Trophoblast cell (in vitro differentiated cells and primary cell): ENCODE measurements at regions not wholly inside any gene's neighbourhood (a gene's known extent, or its start where the extent isn't known, plus 50 kb on each side); places are given as distances from the start of the nearest gene placed in this dataset.

Experiments
- DNase-seq, 2 donors: peaks; one replicate each; pipeline ENCODE4 v3.0.0-alpha.2; 2016
- H2AFZ ChIP-seq: 2 replicates; pipeline ENCODE4 v1.6.1; 2013; ENCODE audit warnings: low read length, moderate library complexity, mild to moderate bottlenecking; ENCODE audit not compliant: insufficient read depth, poor library complexity
- H2AK5ac ChIP-seq: 2 replicates; pipeline ENCODE4 v1.6.1; 2013; ENCODE audit warnings: mild to moderate bottlenecking, low read length
- H2BK120ac ChIP-seq: 2 replicates; pipeline ENCODE4 v1.6.1; 2013; ENCODE audit warnings: low read length, mild to moderate bottlenecking, moderate library complexity; ENCODE audit not compliant: insufficient read depth, poor library complexity
- H2BK12ac ChIP-seq: 2 replicates; pipeline ENCODE4 v1.6.1; 2013; ENCODE audit warnings: mild to moderate bottlenecking, low read length, moderate library complexity
- H2BK5ac ChIP-seq: 2 replicates; pipeline ENCODE4 v1.6.1; 2013; ENCODE audit warnings: low read length, low read depth, moderate library complexity, mild to moderate bottlenecking; ENCODE audit not compliant: poor library complexity
- H3K14ac ChIP-seq: 2 replicates; pipeline ENCODE4 v1.6.1; 2013; ENCODE audit warnings: mild to moderate bottlenecking, low read length
- H3K18ac ChIP-seq: 2 replicates; pipeline ENCODE4 v1.6.1; 2013; ENCODE audit warnings: mild to moderate bottlenecking, low read length
- H3K23ac ChIP-seq: 2 replicates; pipeline ENCODE4 v1.6.1; 2013; ENCODE audit warnings: low read length
- H3K27ac ChIP-seq: 2 replicates; pipeline ENCODE4 v1.5.1; 2013; ENCODE audit warnings: low read depth, mild to moderate bottlenecking, inconsistent platforms, low read length, moderate library complexity
- H3K27me3 ChIP-seq: 2 replicates; pipeline ENCODE4 v1.6.1; 2013; ENCODE audit warnings: inconsistent platforms, mild to moderate bottlenecking, low read length, moderate library complexity; ENCODE audit not compliant: insufficient read depth
- H3K36me3 ChIP-seq, 2 experiments: 1 replicate in 1 of 2; 2 replicates in 1 of 2; pipeline ENCODE4 v1.6.1; 2013; ENCODE audit warnings: low read length in 2 of 2, mild to moderate bottlenecking in 2 of 2, moderate library complexity in 1 of 2; ENCODE audit not compliant: insufficient read depth in 2 of 2, control insufficient read depth in 1 of 2
- H3K4ac ChIP-seq: 2 replicates; pipeline ENCODE4 v1.6.1; 2013; ENCODE audit warnings: low read depth, mild to moderate bottlenecking, low read length, moderate library complexity
- H3K4me1 ChIP-seq, 2 experiments: 1 replicate in 1 of 2; 2 replicates in 1 of 2; pipeline ENCODE4 v1.6.1; 2013; ENCODE audit warnings: low read length in 2 of 2, mild to moderate bottlenecking in 2 of 2, moderate library complexity in 1 of 2; ENCODE audit not compliant: insufficient read depth in 2 of 2, control insufficient read depth in 1 of 2
- H3K4me2 ChIP-seq: 2 replicates; pipeline ENCODE4 v1.6.1; 2013; ENCODE audit warnings: inconsistent platforms, mild to moderate bottlenecking, low read length, moderate library complexity
- H3K4me3 ChIP-seq: 2 replicates; pipeline ENCODE4 v1.5.1; 2013; ENCODE audit warnings: mild to moderate bottlenecking, low read depth, low read length, inconsistent platforms
- H3K79me1 ChIP-seq: one replicate; pipeline ENCODE4 v1.6.1; 2013; ENCODE audit warnings: low read length
- H3K79me2 ChIP-seq: 2 replicates; pipeline ENCODE4 v1.6.1; 2013; ENCODE audit warnings: low read length, mild to moderate bottlenecking; ENCODE audit not compliant: control insufficient read depth, insufficient read depth, poor library complexity
- H3K9ac ChIP-seq: 2 replicates; pipeline ENCODE4 v1.6.1; 2013; ENCODE audit warnings: mild to moderate bottlenecking, low read length
- H3K9me3 ChIP-seq: 2 replicates; pipeline ENCODE4 v1.6.1; 2013; ENCODE audit warnings: low read depth, mild to moderate bottlenecking, control low read depth, inconsistent platforms, low read length; ENCODE audit not compliant: insufficient read depth
- H4K12ac ChIP-seq: 2 replicates; pipeline ENCODE4 v1.6.1; 2013; ENCODE audit warnings: low read depth, mild to moderate bottlenecking, low read length, moderate library complexity
- H4K8ac ChIP-seq: 2 replicates; pipeline ENCODE4 v1.6.1; 2013; ENCODE audit warnings: low read depth, mild to moderate bottlenecking, low read length, moderate library complexity
- H4K91ac ChIP-seq: one replicate; pipeline ENCODE4 v1.6.1; 2013; ENCODE audit warnings: low read depth, mild to moderate bottlenecking, low read length, moderate library complexity
- WGBS: extraction: QIAGEN DNeasy Blood & Tissue Kit; methylation state at CpG from one replicate; pipeline ENCODE4 v1.1.7; 2013; ENCODE audit warnings: missing lambda C conversion rate; ENCODE audit not compliant: insufficient read length, insufficient coverage; ENCODE audit errors: extremely low coverage; 5-methylcytosine and 5-hydroxymethylcytosine counted together

- no peak for DNase-seq
- Histone ChIP-seq H3K4me3 (no peak overlapping the region), H3K27ac (no peak overlapping the region), H4K8ac (no peak overlapping the region), H3K4me1 (no peaks in the 10 kb centered on the region), H4K91ac (no peak overlapping the region), H2BK12ac (no peak overlapping the region), H2AFZ (no peak overlapping the region), H3K27me3 (no peaks in the 10 kb centered on the region), H3K14ac (no peak overlapping the region), H3K4me2 (no peak overlapping the region), H2BK5ac (no peak overlapping the region), H3K79me1 (no peaks in the 10 kb centered on the region), H3K79me2 (no peaks in the 10 kb centered on the region), H3K23ac (peak overlapping the region; percentile 58), H3K9ac (no peak overlapping the region), H2AK5ac (no peak overlapping the region), H3K36me3 (no peaks in the 10 kb centered on the region), H2BK120ac (no peak overlapping the region), H3K18ac (no peak overlapping the region), H3K4ac (no peak overlapping the region), H3K9me3 (peaks cover 1% of the 10 kb centered on the region), H4K12ac (no peak overlapping the region)
- no CpG with 5 or more reads among the region's 3 CpGs for WGBS
These were observed 87.1 kb downstream of the CHST1 start for GRCh38 chr11:45578316-45578715.

GRCh38 chr11:45577752-45578151 is 87.7 kb downstream of the CHST1 start:
- no peaks in the 10 kb centered on the region for H3K36me3 ChIP-seq
- H4K12ac ChIP-seq, result no peak overlapping the region
- no peak overlapping the region for H3K23ac ChIP-seq
- H3K4me3 ChIP-seq, result no peak overlapping the region
- H3K27ac ChIP-seq, result no peak overlapping the region
- no peak overlapping the region for H3K4me2 ChIP-seq
- H3K18ac ChIP-seq, result no peak overlapping the region
- no peak overlapping the region for H3K14ac ChIP-seq
- H2BK120ac ChIP-seq, result no peak overlapping the region
- DNase-seq, result no peak
- no peak overlapping the region for H4K91ac ChIP-seq
- H2AK5ac ChIP-seq, result no peak overlapping the region
- peaks cover 1% of the 10 kb centered on the region for H3K9me3 ChIP-seq
- H4K8ac ChIP-seq, result no peak overlapping the region
- H3K79me1 ChIP-seq, result no peaks in the 10 kb centered on the region
- no peaks in the 10 kb centered on the region for H3K4me1 ChIP-seq
- no peaks in the 10 kb centered on the region for H3K27me3 ChIP-seq
- no peaks in the 10 kb centered on the region for H3K79me2 ChIP-seq
- H2AFZ ChIP-seq, result no peak overlapping the region
- H2BK12ac ChIP-seq, result no peak overlapping the region
- no peak overlapping the region for H2BK5ac ChIP-seq
- no peak overlapping the region for H3K4ac ChIP-seq
- no peak overlapping the region for H3K9ac ChIP-seq
- no CpG with 5 or more reads among the region's 4 CpGs for WGBS

DNA sequence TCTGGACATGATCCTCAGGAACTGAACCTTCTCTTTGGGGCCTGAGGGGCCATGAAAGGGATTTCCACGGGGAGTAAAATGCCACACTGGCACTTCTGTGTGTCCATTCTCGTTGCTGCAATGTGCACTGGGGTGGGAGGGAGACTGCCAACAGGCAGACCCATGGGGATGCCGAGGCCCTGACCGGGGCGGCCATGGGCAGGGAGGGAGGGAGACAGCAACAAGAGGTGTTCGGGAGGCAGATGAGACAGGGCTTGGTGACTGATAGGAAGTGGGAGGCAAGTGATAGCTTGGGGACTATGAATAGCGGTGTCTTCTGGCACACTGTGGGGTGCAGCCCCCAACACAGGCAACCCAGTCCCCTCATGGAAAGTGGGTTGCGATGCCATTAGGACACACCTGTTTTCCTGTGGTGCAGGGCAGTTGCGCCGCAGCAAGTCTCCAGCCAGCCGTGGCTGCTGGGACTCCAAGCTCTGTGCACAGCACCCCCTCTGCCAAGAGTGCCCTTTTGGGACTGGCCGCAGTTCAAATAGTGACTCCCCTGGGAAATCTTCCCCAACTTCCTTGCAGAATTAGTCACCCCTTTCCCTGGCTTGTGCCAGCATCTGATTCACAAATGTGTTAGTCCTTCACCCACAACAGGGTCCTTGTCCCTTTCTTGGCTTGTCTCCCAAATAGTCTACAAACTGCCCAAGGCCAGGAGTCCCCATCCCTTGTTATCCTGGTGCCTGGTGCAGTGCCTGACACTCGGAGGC is 88.8 kb downstream of the CHST1 start:
- H3K79me1 ChIP-seq, result no peaks in the 10 kb centered on the region
- H3K4ac ChIP-seq, result no peak overlapping the region
- H2AK5ac ChIP-seq, result no peak overlapping the region
- H3K23ac ChIP-seq, result no peak overlapping the region
- no peaks in the 10 kb centered on the region for H3K79me2 ChIP-seq
- no peak overlapping the region for H4K8ac ChIP-seq
- no peak overlapping the region for H3K4me3 ChIP-seq
- H3K4me2 ChIP-seq, result no peak overlapping the region
- no peak for DNase-seq
- no peak overlapping the region for H3K27ac ChIP-seq
- no CpG with 5 or more reads among the region's 13 CpGs for WGBS
- H2AFZ ChIP-seq, result no peak overlapping the region
- no peaks in the 10 kb centered on the region for H3K9me3 ChIP-seq
- H3K27me3 ChIP-seq, result no peaks in the 10 kb centered on the region
- H4K91ac ChIP-seq, result no peak overlapping the region
- no peaks in the 10 kb centered on the region for H3K4me1 ChIP-seq
- H3K36me3 ChIP-seq, result no peaks in the 10 kb centered on the region
- no peak overlapping the region for H4K12ac ChIP-seq
- no peak overlapping the region for H2BK120ac ChIP-seq
- H3K14ac ChIP-seq, result no peak overlapping the region
- H2BK5ac ChIP-seq, result no peak overlapping the region
- no peak overlapping the region for H3K18ac ChIP-seq
- H2BK12ac ChIP-seq, result no peak overlapping the region
- no peak overlapping the region for H3K9ac ChIP-seq

DNA sequence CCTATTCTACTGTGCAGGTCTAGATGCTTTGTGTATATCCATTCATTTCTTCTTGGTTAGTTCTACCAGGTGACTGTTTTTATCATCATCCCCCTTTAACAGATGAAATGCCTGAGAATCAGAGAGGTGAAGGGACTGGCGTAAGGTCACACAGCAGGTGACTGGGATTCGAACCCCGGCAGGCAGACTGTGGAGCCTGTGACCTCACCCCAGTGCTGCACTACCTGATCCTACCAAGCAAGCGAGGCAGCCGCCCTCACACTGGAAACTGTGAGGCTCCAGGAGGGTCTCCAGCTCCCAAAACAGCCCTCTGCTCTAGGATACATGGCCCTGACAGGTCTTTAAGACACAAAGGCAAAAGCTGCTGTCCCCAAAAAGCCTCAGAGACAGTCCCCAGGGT is 91.7 kb downstream of the CHST1 start:
- H4K91ac ChIP-seq, result no peak overlapping the region

More for the DNA sequence above, 91.7 kb downstream of the CHST1 start:
- H2BK5ac ChIP-seq, result no peak overlapping the region
- no peak overlapping the region for H4K12ac ChIP-seq
- no CpG with 5 or more reads among the region's 5 CpGs for WGBS
- H3K79me2 ChIP-seq, result no peaks in the 10 kb centered on the region
- H2AK5ac ChIP-seq, result no peak overlapping the region
- H4K8ac ChIP-seq, result no peak overlapping the region
- H3K4me2 ChIP-seq, result no peak overlapping the region
- no peak for DNase-seq
- H2BK12ac ChIP-seq, result no peak overlapping the region
- H3K9ac ChIP-seq, result no peak overlapping the region
- H3K27me3 ChIP-seq, result no peaks in the 10 kb centered on the region
- no peaks in the 10 kb centered on the region for H3K9me3 ChIP-seq
- H3K18ac ChIP-seq, result no peak overlapping the region
- H3K79me1 ChIP-seq, result no peaks in the 10 kb centered on the region
- no peak overlapping the region for H3K4ac ChIP-seq
- no peak overlapping the region for H3K4me3 ChIP-seq
- no peaks in the 10 kb centered on the region for H3K36me3 ChIP-seq
- no peak overlapping the region for H2AFZ ChIP-seq
- H3K27ac ChIP-seq, result no peak overlapping the region
- no peak overlapping the region for H2BK120ac ChIP-seq
- no peak overlapping the region for H3K23ac ChIP-seq
- H3K4me1 ChIP-seq, result no peaks in the 10 kb centered on the region
- no peak overlapping the region for H3K14ac ChIP-seq
